HPDE6-E6E7 (cell line): ENCODE measurements at regions not wholly inside any gene's neighbourhood (a gene's known extent, or its start where the extent isn't known, plus 50 kb on each side); places are given as distances from the start of the nearest gene placed in this dataset.
A peak's percentile ranks its signal among the peaks of the same experiment; 100 is the strongest.

Experiments used
- DNase-seq: peaks from one replicate; pipeline ENCODE4 v3.0.0; 2011; ENCODE audit warnings: missing footprints; ENCODE audit errors: extremely low spot score

GRCh38 chr15:57823325-57823882, 116.9 kb downstream of the POLR2M start:
- no peak for DNase-seq

GRCh38 chr15:57824186-57824585, 117.7 kb downstream of the POLR2M start:
- DNase-seq = no peak

- no peak for DNase-seq
Observed at GRCh38 chr15:57827021-57827420, 120.5 kb downstream of the POLR2M start.

GRCh38 chr15:57827971-57828370, 121.5 kb downstream of the POLR2M start:
- DNase-seq = no peak

GRCh38 chr15:57832183-57832582, 125.7 kb downstream of the POLR2M start:
- DNase-seq = no peak

- no peak for DNase-seq
Observed at GRCh38 chr15:57835119-57835518, 128.6 kb downstream of the POLR2M start.

GRCh38 chr15:57849317-57849716, 142.8 kb downstream of the POLR2M start:
- no peak for DNase-seq

- DNase-seq = no peak
Observed at GRCh38 chr15:57854531-57854930, 148.0 kb downstream of the POLR2M start.

- no peak for DNase-seq
Observed at GRCh38 chr15:57857871-57858270, 151.4 kb downstream of the POLR2M start.

GRCh38 chr15:57859130-57859685, 152.7 kb downstream of the POLR2M start:
- DNase-seq = no peak

GRCh38 chr15:57861034-57861638, 154.6 kb downstream of the POLR2M start:
- no peak for DNase-seq

- DNase-seq = no peak
Observed at GRCh38 chr15:57861815-57862586, 155.5 kb downstream of the POLR2M start.

- DNase-seq = no peak
Observed at GRCh38 chr15:57862761-57863160, 156.2 kb downstream of the POLR2M start.

GRCh38 chr15:57865294-57865693, 158.8 kb downstream of the POLR2M start:
- no peak for DNase-seq

- peak; percentile 34 for DNase-seq
Observed at GRCh38 chr15:57866149-57866736, 159.7 kb downstream of the POLR2M start.

- DNase-seq = no peak
Observed at GRCh38 chr15:57867970-57868798, 161.7 kb downstream of the POLR2M start.

GRCh38 chr15:57870667-57871066, 164.2 kb downstream of the POLR2M start:
- DNase-seq = no peak

- DNase-seq = no peak
Observed at GRCh38 chr15:57872281-57873030, 165.9 kb downstream of the POLR2M start.

GRCh38 chr15:57873564-57874209, 167.2 kb downstream of the POLR2M start:
- DNase-seq = no peak

GRCh38 chr15:57875347-57875746, 168.8 kb downstream of the POLR2M start:
- DNase-seq = no peak
